ENCODE measurements at regions not wholly inside any gene's neighbourhood (a gene's known extent, or its start where the extent isn't known, plus 50 kb on each side); places are given as distances from the start of the nearest gene placed in this dataset.

GRCh38 chr2:54065411-54065810, 50.0 kb upstream of the ACYP2 start:
- Histone ChIP-seq H3K4me3 (no peak overlapping the region), H3K27me3 (no peaks in the 10 kb centered on the region), H3K36me3 (no peaks in the 10 kb centered on the region), H3K27ac (no peak overlapping the region), H3K9ac (ENCODE audit: low read depth in 2 of 2, low read length in 2 of 2) (no peak overlapping the region), H3K4me1 (no peaks in the 10 kb centered on the region), H3K9me3 (no peaks in the 10 kb centered on the region)
- TF ChIP-seq CTCF (IDR thresholded peaks at IDR 0.05) = no peak
- no peak for DNase-seq
- intact Hi-C loops (cut with DNase I) = no loop called here

GRCh38 chr2:54063967-54064535, 51.4 kb upstream of the ACYP2 start:
- H3K36me3 ChIP-seq = no peaks in the 10 kb centered on the region
- DNase-seq = no peak

GRCh38 chr2:54062401-54062800, 53.0 kb upstream of the ACYP2 start:
- Histone ChIP-seq H3K4me3 (no peak overlapping the region), H3K9ac (ENCODE audit: low read depth in 2 of 2, low read length in 2 of 2) (no peak overlapping the region), H3K36me3 (no peaks in the 10 kb centered on the region), H3K9me3 (no peaks in the 10 kb centered on the region), H3K27me3 (no peaks in the 10 kb centered on the region), H3K4me1 (no peaks in the 10 kb centered on the region), H3K27ac (no peak overlapping the region)
- no peak for TF ChIP-seq CTCF (IDR thresholded peaks at IDR 0.05)
- intact Hi-C loops (cut with DNase I) = no loop called here
- no peak for DNase-seq

More at GRCh38 chr2:54063967-54064535, 51.4 kb upstream of the ACYP2 start:
- no peaks in the 10 kb centered on the region for H3K27me3 ChIP-seq
- H3K4me1 ChIP-seq = no peaks in the 10 kb centered on the region
- no peak for TF ChIP-seq CTCF (IDR thresholded peaks at IDR 0.05)
- H3K9me3 ChIP-seq = no peaks in the 10 kb centered on the region
- no peak overlapping the region for H3K9ac ChIP-seq (ENCODE audit: low read depth in 2 of 2, low read length in 2 of 2)
- no peak overlapping the region for H3K27ac ChIP-seq
- intact Hi-C loops (cut with DNase I) = no loop called here
- no peak overlapping the region for H3K4me3 ChIP-seq

- intact Hi-C loops (cut with DNase I) = no loop called here
Measured at GRCh38 chr2:54061272-54061671, 54.1 kb upstream of the ACYP2 start.

DNA sequence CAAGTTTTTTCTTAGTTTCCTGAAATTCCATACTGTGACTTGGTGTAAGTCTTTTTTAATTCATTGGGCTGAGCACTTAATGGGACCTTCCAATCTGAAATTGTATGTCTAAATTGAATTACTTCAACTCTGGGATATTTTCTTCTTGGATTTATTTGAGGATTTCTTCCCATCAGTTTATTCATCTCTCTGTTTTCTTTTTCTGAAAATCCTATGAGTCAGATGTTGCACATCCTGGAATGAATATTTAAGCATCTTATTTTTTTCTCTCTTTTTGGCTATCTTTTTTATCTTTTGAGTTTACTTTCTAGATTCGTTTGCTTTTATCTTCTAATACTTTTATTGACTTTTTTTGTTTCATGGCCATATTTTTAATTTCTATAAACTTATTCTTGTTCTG, 55.4 kb upstream of the ACYP2 start:
- Histone ChIP-seq H3K4me3 (no peak overlapping the region), H3K4me1 (no peaks in the 10 kb centered on the region), H3K27me3 (no peaks in the 10 kb centered on the region), H3K36me3 (no peaks in the 10 kb centered on the region), H3K9me3 (no peaks in the 10 kb centered on the region), H3K9ac (ENCODE audit: low read depth in 2 of 2, low read length in 2 of 2) (no peak overlapping the region), H3K27ac (no peak overlapping the region)
- no peak for TF ChIP-seq CTCF (IDR thresholded peaks at IDR 0.05)
- DNase-seq = no peak
- intact Hi-C loops (cut with DNase I) = no loop called here

More at GRCh38 chr2:54061272-54061671, 54.1 kb upstream of the ACYP2 start:
- H3K9ac ChIP-seq (ENCODE audit: low read depth in 2 of 2, low read length in 2 of 2) = no peak overlapping the region
- DNase-seq = no peak
- H3K4me3 ChIP-seq = no peak overlapping the region
- TF ChIP-seq CTCF (IDR thresholded peaks at IDR 0.05) = no peak
- H3K27me3 ChIP-seq = no peaks in the 10 kb centered on the region
- H3K36me3 ChIP-seq = no peaks in the 10 kb centered on the region
- no peaks in the 10 kb centered on the region for H3K4me1 ChIP-seq
- no peaks in the 10 kb centered on the region for H3K9me3 ChIP-seq
- no peak overlapping the region for H3K27ac ChIP-seq
